Stimulated activated CD4-positive, alpha-beta T cell treated with anti-CD3 and anti-CD28 coated beads, Interleukin-12 subunit alpha, Interleukin-12 subunit beta, amount 100 ng/mL, for 4 hours (primary cell): ENCODE measurements at regions not wholly inside any gene's neighbourhood (a gene's known extent, or its start where the extent isn't known, plus 50 kb on each side); places are given as distances from the start of the nearest gene placed in this dataset.

Source experiments
- DNase-seq: peaks from one replicate; pipeline ENCODE4 v3.0.0-alpha.2; 2020

DNA sequence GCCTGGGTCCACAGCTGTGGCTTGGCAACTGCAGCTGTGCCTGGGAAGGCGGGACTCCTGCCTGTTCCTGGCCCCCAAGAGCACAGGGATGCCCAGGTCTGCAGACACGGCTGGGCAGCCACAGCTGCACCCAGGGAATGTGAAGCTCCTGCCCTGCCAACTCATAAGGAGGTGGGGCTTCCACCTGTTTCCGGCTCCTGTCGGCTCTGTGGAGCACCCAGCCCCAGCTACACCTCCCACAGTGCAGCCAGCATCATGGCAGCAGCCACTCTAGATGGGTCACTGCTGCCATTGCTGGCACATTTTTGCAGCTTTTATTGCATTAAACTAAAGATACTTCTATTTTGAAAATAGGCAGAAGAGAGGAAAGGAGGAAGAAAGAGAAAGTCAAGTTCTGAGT is 207.9 kb downstream of the SAMD5 start:
- no peak for DNase-seq

GRCh38 chr6:147717991-147718390 is 209.5 kb downstream of the SAMD5 start:
- DNase-seq, result no peak

DNA sequence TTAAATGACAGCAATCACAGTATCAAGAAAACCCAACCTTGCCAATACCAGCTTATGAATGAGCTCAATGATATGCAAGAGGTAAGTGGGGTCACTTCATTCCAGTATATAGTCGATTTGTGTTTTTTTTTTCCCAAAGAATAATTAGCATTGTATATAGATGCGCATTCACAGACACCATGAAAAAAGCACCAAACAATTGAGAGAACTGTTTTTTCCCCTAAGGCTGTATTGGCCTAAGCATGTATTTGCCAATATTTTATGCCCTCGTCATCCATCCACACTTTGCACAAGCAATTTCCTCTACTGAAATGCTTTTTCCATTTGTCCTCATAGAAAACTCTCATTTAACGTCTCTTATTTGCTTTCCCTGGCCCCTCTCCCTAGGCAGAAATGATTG is 213.7 kb downstream of the SAMD5 start:
- no peak for DNase-seq

- DNase-seq, result no peak
Measured at GRCh38 chr6:147724454-147724853, 216.0 kb downstream of the SAMD5 start.

GRCh38 chr6:147726342-147726741 is 217.9 kb downstream of the SAMD5 start:
- DNase-seq, result no peak

DNA sequence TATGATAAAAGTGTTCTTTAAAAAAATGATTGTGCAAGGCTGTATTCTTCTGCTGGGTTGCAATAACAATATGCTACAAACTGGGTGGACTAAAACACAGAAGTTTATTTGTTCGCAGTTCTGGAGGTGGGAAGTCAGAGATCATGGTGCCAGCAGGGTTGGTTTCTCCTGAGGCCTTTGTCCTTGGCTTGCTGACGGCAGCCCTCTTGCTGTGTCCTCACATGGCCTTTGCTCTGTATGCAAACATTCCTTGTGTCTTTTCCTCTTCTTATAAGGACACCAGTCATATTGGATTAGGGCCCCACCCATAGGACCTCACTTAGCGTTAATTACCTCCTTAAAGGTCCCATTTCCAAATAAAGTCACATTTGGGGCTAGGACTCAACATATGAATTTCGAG is 220.4 kb downstream of the SAMD5 start:
- DNase-seq, result no peak

DNA sequence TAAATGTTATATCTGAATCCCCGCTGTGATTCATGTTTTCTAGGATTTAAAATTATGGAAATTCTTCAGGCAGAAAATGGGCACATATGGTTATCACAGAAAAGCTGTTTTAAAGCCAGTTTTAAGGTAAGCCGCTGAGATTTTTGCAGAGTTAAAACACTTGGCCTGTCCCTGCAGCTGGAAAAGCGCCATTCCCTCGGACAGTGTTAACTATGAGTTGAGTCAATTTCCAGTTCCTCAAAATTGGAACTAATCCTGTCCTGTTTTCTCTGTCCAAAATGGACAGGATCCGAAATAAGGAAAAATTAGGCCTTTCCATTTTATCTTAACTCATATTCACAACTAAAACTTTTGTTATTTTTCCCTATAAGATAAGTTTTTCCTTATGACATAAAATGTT is 225.2 kb downstream of the SAMD5 start:
- DNase-seq, result no peak

GRCh38 chr6:147734151-147734550 is 225.7 kb downstream of the SAMD5 start:
- no peak for DNase-seq

- no peak for DNase-seq
Measured at GRCh38 chr6:147735924-147736323, 227.4 kb downstream of the SAMD5 start.

DNA sequence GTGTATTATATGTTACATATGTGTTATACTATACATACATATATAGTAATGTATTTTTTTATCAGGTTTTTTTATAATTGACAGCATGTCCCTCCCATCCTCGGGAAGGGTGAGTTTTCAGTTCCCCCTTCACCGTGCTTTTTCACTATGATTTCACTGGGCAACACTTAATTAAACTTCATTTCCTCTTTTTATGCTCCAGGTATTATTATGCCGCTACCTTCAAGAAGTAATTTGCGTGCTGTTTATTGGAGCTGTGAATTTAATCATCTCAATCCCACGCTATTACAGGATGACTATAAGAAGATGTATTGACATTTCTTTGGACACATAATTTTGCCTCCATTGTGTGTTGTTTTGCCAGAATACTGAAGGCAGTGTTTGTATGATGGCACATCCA is 228.6 kb downstream of the SAMD5 start:
- DNase-seq, result no peak

GRCh38 chr6:147738099-147738498 is 229.6 kb downstream of the SAMD5 start:
- no peak for DNase-seq

GRCh38 chr6:147738516-147739162 is 230.1 kb downstream of the SAMD5 start:
- DNase-seq, result no peak

DNA sequence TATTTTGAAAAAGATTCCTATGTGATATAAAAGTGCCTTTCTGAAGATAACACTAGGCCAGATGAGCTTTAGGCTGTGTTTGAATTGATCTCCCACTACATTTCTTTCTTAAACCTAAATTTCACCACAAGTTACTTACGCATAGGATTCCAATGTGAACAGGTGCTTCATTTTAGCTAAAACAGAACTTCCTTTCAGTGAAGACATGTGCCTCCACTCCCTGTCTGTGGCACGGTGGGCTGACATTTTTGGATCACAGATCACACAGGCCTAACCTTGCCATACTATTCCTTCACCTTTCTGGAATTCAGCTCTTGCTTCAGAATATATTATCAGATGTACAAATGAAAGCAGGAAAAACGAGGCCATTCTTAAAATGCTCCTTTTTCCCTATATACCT is 231.8 kb downstream of the SAMD5 start:
- no peak for DNase-seq

GRCh38 chr6:147740916-147741315 is 232.4 kb downstream of the SAMD5 start:
- DNase-seq, result no peak

- no peak for DNase-seq
Measured at GRCh38 chr6:147741389-147741788, 232.9 kb downstream of the SAMD5 start.

DNA sequence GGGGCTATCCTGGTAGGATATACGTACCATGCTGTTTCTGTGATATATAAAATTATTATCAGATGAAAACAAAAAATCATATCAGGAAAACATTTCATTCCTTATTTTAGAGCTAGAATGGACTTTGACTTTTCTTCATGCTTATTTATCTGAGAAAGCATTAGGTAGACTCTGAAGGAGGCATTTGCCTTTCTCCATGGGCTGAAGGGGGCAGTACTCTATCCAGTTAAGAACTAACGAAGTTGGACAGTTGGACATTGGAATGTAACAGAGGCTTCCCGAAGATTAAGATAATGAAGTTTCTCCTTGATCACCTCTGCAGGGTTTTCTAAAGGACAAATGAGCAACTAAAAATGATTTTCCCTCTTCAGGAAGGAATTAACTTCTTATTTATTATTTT is 233.9 kb downstream of the SAMD5 start:
- no peak for DNase-seq

DNA sequence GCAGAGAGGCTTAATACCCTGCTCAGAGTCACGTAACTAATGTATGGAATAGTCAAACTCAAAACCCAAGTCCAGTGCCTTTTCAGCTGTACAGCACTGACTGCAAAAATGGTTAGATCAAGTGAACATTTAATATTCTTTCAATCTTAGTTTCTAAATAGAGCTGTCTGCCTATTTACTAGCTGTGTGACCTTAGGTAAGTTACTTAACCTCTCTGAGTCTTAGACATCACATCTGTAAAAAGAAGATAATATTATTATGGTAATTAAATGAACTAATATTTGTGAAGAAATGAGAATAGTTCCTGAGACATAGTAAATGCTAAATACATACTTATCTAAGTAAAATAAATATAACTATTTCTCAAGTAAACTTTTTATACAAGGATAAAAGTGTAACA is 235.5 kb downstream of the SAMD5 start:
- DNase-seq, result no peak

DNA sequence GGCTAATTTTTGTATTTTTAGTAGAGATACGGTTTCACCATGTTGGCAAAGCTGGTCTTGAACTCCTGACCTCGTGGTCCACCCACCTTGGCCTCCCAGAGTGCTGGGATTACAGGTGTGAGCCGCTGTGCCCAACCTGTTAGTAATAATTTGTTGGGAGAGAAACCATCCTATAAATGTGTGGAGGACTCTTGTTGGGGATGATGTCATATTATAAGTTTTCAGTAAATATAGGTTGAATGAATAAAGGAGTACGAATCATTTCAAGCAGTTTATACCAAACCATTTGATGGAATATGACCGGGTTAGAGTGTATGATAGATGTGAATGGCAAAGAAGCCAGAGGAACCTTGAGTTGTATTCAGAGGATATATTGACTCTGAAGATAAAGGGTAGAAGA is 240.8 kb downstream of the SAMD5 start:
- no peak for DNase-seq

DNA sequence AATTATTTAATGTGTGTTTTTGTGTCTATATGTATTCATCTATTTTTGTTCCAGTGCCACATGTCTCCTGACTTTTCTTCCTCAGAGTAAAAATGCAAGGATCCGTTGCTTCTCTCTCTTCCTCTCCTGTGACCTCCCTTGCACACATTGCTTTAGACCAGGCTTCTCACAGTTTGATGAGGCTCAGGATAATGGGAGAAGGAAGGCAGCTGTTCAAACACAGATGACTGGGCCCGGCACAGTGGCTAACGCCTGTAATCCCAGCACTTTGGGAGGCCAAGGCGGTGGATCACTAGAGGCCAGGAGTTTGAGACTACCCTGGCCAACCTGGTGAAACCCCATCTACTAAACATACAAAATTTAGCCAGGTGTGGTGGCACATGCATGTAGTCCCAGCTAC is 241.9 kb downstream of the SAMD5 start:
- no peak for DNase-seq

- no peak for DNase-seq
Measured at GRCh38 chr6:147751232-147751631, 242.7 kb downstream of the SAMD5 start.

DNA sequence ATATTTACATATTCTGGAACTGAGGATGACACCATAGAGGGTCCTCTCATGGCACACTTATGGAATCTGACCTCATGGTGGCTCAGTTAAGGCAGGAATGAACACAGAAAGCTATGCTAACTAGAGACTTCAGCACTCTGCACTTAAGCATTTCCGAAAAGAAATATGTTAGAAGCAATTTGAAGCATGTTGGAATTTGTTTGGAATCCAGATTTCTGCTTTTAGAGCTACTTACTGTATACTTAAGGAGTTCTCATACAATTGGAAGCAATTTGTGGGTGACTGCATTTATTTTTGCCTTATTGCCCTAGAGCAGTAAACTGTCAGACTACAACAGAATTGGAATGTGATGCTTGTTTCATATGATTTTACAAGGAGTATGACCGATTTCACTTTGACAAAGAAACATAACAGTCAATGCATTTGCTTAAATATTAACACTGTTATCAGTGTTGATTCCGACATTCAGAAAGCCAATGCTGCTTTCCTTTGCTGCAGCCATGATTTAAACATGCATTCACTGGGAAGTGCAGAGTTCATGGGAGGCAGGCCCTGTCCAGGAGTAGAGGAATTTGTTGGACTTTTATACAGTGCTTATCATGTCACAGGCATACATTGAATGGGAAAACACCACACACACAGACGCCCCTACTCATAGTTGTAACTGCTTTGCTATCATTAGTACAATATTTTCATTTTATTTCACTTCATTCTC is 244.4 kb downstream of the SAMD5 start:
- DNase-seq, result no peak

DNA sequence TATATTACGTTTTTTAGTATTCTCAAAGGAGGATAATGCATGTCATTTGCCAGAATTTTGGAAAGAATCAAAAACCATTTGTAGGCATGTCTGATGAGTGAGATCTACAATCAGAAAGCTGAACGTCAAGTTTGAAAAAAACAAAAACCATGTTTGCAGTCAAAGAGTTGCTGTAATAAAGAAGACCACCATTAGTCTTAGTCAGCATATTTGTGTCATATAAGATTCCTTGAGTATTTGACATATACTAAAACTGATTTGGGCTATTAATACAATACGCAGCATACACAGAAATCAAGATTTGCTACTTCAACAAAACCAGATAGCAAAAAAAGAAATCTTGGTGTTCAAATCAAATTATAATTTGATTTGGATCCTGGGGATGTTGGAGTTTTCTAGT is 247.5 kb downstream of the SAMD5 start:
- DNase-seq, result no peak

GRCh38 chr6:147756891-147757290 is 248.4 kb downstream of the SAMD5 start:
- no peak for DNase-seq

- no peak for DNase-seq
Measured at GRCh38 chr6:147757291-147757690, 248.8 kb downstream of the SAMD5 start.

- no peak for DNase-seq
Measured at GRCh38 chr6:147758303-147758702, 249.8 kb downstream of the SAMD5 start.
